Endodermal cell (in vitro differentiated cells): ENCODE measurements at regions not wholly inside any gene's neighbourhood (a gene's known extent, or its start where the extent isn't known, plus 50 kb on each side); places are given as distances from the start of the nearest gene placed in this dataset.

Experiments used
- DNase-seq: peaks from one replicate; pipeline ENCODE4 v3.0.0-alpha.2; 2017
- H3K27ac ChIP-seq: 2 replicates; pipeline ENCODE4 v1.5.1; 2013; ENCODE audit warnings: mild to moderate bottlenecking, low read depth, low read length, moderate library complexity
- H3K27me3 ChIP-seq: 2 replicates; pipeline ENCODE4 v1.6.1; 2013; ENCODE audit warnings: mild to moderate bottlenecking, low read length, moderate library complexity; ENCODE audit not compliant: insufficient read depth, control insufficient read depth, poor library complexity, severe bottlenecking
- H3K36me3 ChIP-seq: 2 replicates; pipeline ENCODE4 v1.7.0; 2013; ENCODE audit warnings: mild to moderate bottlenecking, low read length, moderate library complexity; ENCODE audit not compliant: control insufficient read depth, insufficient read depth
- H3K4me1 ChIP-seq: one replicate; pipeline ENCODE4 v1.7.0; 2013; ENCODE audit warnings: low read length; ENCODE audit not compliant: control insufficient read depth, insufficient read depth
- H3K4me3 ChIP-seq: 2 replicates; pipeline ENCODE4 v1.5.1; 2013; ENCODE audit warnings: mild to moderate bottlenecking, low read length, moderate library complexity
- H3K9ac ChIP-seq: 2 replicates; pipeline ENCODE4 v1.6.1; 2013; ENCODE audit warnings: mild to moderate bottlenecking, low read length, moderate library complexity; ENCODE audit not compliant: poor library complexity, severe bottlenecking; ENCODE audit errors: extremely low read depth
- H3K9me3 ChIP-seq: 2 replicates; pipeline ENCODE4 v1.6.1; 2013; ENCODE audit warnings: mild to moderate bottlenecking, low read length, moderate library complexity; ENCODE audit not compliant: control insufficient read depth
- H3K27ac Mint-ChIP-seq: 2 replicates; pipeline ENCODE4 v1.8.0; 2020; ENCODE audit warnings: mixed read lengths
- H3K27me3 Mint-ChIP-seq: 2 replicates; pipeline ENCODE4 v1.8.0; 2021; ENCODE audit warnings: mild to moderate bottlenecking, mixed read lengths; ENCODE audit not compliant: insufficient read depth
- H3K36me3 Mint-ChIP-seq: 2 replicates; pipeline ENCODE4 v1.8.0; 2020; ENCODE audit warnings: low read depth, mixed read lengths
- H3K4me1 Mint-ChIP-seq: 2 replicates; pipeline ENCODE4 v1.8.0; 2020; ENCODE audit warnings: mixed read lengths
- H3K4me3 Mint-ChIP-seq: 2 replicates; pipeline ENCODE4 v1.8.0; 2020; ENCODE audit warnings: mild to moderate bottlenecking, moderate library complexity, mixed read lengths
- H3K9me3 Mint-ChIP-seq: 2 replicates; pipeline ENCODE4 v1.8.0; 2020; ENCODE audit warnings: mild to moderate bottlenecking, mixed read lengths
- WGBS, 2 experiments: methylation state at CpG; one replicate each; pipeline versions ENCODE4 v1.1.5 to v1.1.7; 2013; ENCODE audit warnings: missing lambda C conversion rate in 2 of 2, mixed read lengths in 1 of 2; ENCODE audit not compliant: insufficient coverage in 1 of 2, insufficient read length in 1 of 2; 5-methylcytosine and 5-hydroxymethylcytosine counted together
- TF ChIP-seq, protein P1 (sequence below): fragments of 200-600 bp; sonication (generic); conservative IDR thresholded peaks from 2 replicates; pipeline ENCODE4 v1.5.0; 2021; ENCODE audit warnings: antibody characterized with exemption, mild to moderate bottlenecking

DNA sequence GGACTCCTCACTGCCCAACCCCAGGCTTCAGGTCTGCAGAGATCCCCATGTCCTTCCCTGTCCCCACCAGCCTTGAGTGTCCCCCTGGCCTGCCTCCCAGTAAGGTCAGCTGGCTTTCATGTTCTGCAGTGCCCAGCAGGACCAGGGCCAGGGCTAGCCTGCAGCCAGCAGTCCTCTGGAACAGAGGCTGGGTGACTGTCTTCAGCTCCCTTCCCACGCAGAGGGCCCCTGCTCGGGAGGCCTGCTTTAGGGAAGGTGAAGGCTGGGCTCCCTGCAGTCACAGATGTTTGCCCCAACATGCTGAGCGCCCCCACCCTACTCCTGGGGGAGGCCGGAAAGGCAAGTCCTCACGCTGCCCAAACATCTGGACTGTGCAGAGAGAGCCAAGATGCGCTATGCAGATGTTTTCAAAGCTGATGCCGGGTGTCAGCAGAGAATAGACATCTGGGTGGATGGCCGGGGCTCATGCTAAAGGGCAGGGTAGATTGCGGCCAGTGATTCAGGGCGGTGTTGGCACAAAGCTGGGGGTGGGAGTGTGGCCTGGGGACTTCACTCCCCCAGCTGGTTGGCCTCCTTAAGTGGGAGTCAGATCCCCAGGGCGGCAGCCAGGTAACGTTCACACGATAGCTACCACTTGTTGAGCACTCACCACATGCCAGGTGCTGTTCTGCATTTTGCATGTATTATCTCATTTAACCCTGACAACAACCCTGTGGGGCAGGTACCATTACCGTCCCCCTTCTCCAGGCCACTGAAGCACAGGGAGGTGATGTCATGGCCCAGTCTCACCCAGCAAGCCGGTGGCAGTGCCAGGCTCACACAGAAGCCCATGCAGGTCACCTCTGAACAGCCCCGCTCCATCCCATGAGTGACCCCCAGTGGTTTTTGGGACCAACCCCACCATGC is 71.2 kb upstream of the COL13A1 start:
- WGBS, 2 experiments, result 88 to 96% methylated on average over 9 to 16 of the region's 16 CpGs
- TF ChIP-seq, protein P1, sequence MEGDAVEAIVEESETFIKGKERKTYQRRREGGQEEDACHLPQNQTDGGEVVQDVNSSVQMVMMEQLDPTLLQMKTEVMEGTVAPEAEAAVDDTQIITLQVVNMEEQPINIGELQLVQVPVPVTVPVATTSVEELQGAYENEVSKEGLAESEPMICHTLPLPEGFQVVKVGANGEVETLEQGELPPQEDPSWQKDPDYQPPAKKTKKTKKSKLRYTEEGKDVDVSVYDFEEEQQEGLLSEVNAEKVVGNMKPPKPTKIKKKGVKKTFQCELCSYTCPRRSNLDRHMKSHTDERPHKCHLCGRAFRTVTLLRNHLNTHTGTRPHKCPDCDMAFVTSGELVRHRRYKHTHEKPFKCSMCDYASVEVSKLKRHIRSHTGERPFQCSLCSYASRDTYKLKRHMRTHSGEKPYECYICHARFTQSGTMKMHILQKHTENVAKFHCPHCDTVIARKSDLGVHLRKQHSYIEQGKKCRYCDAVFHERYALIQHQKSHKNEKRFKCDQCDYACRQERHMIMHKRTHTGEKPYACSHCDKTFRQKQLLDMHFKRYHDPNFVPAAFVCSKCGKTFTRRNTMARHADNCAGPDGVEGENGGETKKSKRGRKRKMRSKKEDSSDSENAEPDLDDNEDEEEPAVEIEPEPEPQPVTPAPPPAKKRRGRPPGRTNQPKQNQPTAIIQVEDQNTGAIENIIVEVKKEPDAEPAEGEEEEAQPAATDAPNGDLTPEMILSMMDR, result no peak
- peak; percentile 44 for DNase-seq

DNA sequence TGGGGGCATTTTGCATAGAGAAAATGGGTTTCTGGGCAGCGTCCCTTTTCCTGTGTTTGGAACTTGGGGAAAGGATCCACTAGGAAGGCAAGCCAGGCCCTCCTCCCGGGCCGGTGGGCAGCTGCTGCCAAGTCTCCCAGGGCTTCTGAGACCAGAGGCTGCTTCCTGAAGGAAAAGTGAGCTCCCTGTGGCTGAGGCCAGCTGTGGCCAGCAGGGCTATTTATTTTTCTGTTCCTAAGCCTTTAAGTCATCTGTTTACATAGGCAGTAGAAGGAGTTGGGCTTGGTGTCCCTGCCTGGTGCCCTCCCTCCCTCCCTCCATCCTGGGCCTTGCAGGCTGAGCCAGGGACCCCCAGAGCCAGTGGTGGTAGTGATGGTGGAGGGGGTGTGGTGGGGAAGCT is 70.5 kb upstream of the COL13A1 start:
- Mint-ChIP-seq H3K36me3 (no peaks in the 10 kb centered on the region), H3K4me3 (no peak overlapping the region), H3K9me3 (no peaks in the 10 kb centered on the region), H3K27ac (no peak overlapping the region), H3K27me3 (peaks cover 15% of the 10 kb centered on the region), H3K4me1 (peaks cover 30% of the 10 kb centered on the region)
- no peaks in the 10 kb centered on the region for H3K9me3 ChIP-seq
- H3K4me1 ChIP-seq, result peaks cover 17% of the 10 kb centered on the region
- H3K27me3 ChIP-seq, result no peaks in the 10 kb centered on the region
- H3K9ac ChIP-seq, result no peak overlapping the region
- no peaks in the 10 kb centered on the region for H3K36me3 ChIP-seq
- TF ChIP-seq, protein P1, result peak; percentile 54
- 77% methylated on average over 3 of the region's 3 CpGs; no CpG with 5 or more reads in 1 of the 2 experiments for WGBS, 2 experiments
- peak; percentile 57 for DNase-seq
- H3K4me3 ChIP-seq, result no peak overlapping the region
- H3K27ac ChIP-seq, result no peak overlapping the region

More for the DNA sequence above, 71.2 kb upstream of the COL13A1 start:
- Mint-ChIP-seq H3K4me3 (no peak overlapping the region), H3K27ac (no peak overlapping the region), H3K36me3 (no peaks in the 10 kb centered on the region), H3K4me1 (peaks cover 30% of the 10 kb centered on the region), H3K27me3 (peaks cover 19% of the 10 kb centered on the region), H3K9me3 (no peaks in the 10 kb centered on the region)
- no peaks in the 10 kb centered on the region for H3K9me3 ChIP-seq
- H3K36me3 ChIP-seq, result no peaks in the 10 kb centered on the region
- no peak overlapping the region for H3K27ac ChIP-seq
- no peak overlapping the region for H3K4me3 ChIP-seq
- peaks cover 17% of the 10 kb centered on the region for H3K4me1 ChIP-seq
- H3K9ac ChIP-seq, result no peak overlapping the region
- no peaks in the 10 kb centered on the region for H3K27me3 ChIP-seq

DNA sequence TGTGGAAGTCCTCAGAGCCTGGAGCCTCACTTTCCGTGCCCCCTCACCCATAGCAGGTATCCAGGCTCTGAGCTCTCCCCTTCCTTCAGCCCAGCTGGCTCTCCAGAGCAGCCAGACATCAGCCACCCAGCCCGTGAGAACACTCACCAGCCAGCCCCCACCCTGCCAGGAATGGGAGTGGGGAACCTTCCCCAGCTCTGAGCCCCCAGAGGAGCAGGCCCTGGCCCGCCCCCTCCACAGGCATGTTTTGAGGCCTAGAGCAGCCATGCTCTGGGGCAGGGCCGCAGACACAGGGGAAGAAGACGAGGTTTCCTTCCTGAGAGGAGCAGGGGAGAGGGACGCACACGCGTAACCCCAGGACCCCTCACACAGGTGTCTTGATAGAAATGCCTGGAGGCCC is 70.0 kb upstream of the COL13A1 start:
- H3K4me3 ChIP-seq, result no peak overlapping the region
- H3K27me3 ChIP-seq, result no peaks in the 10 kb centered on the region
- H3K9me3 ChIP-seq, result no peaks in the 10 kb centered on the region
- no peak overlapping the region for H3K9ac ChIP-seq
- Mint-ChIP-seq H3K27ac (no peak overlapping the region), H3K9me3 (no peaks in the 10 kb centered on the region), H3K4me3 (no peak overlapping the region), H3K36me3 (no peaks in the 10 kb centered on the region), H3K4me1 (peaks cover 30% of the 10 kb centered on the region), H3K27me3 (peaks cover 10% of the 10 kb centered on the region)
- peaks cover 17% of the 10 kb centered on the region for H3K4me1 ChIP-seq
- WGBS, 2 experiments, result 91 to 95% methylated on average over 6 to 8 of the region's 8 CpGs
- H3K36me3 ChIP-seq, result no peaks in the 10 kb centered on the region
- TF ChIP-seq, protein P1, result no peak
- DNase-seq, result no peak
- no peak overlapping the region for H3K27ac ChIP-seq
